Tibial nerve (tissue), 4 donors: ENCODE measurements at regions not wholly inside any gene's neighbourhood (a gene's known extent, or its start where the extent isn't known, plus 50 kb on each side); places are given as distances from the start of the nearest gene placed in this dataset.
"Not testable (repeated sequence)": the region's sequence is repeated elsewhere in the genome, so short reads cannot be mapped to it uniquely, and the experiment has no call there.

Source experiments
- CTCF ChIP-seq, 5 experiments: fragments of 200-600 bp in 3 of 5; fragments of 450-650 bp in 2 of 5; sonication (generic) in 3 of 5; IDR thresholded peaks; one replicate each; pipeline ENCODE4 v1.5.1; 2016 to 2019; ENCODE audit warnings: antibody characterized with exemption in 5 of 5, mild to moderate bottlenecking in 3 of 5, moderate library complexity in 2 of 5
- EP300 ChIP-seq, 2 donors: sonication (generic); formaldehyde crosslinking; IDR thresholded peaks; one replicate each; pipeline ENCODE4 v1.6.1; 2017; ENCODE audit warnings: antibody characterized with exemption in 2 of 2, mild to moderate bottlenecking in 1 of 2
- POLR2A ChIP-seq, 2 donors: fragments of 450-650 bp; IDR thresholded peaks; one replicate each; pipeline ENCODE4 v1.6.1; 2017; ENCODE audit warnings: antibody characterized with exemption in 2 of 2, mild to moderate bottlenecking in 2 of 2, moderate library complexity in 2 of 2

DNA sequence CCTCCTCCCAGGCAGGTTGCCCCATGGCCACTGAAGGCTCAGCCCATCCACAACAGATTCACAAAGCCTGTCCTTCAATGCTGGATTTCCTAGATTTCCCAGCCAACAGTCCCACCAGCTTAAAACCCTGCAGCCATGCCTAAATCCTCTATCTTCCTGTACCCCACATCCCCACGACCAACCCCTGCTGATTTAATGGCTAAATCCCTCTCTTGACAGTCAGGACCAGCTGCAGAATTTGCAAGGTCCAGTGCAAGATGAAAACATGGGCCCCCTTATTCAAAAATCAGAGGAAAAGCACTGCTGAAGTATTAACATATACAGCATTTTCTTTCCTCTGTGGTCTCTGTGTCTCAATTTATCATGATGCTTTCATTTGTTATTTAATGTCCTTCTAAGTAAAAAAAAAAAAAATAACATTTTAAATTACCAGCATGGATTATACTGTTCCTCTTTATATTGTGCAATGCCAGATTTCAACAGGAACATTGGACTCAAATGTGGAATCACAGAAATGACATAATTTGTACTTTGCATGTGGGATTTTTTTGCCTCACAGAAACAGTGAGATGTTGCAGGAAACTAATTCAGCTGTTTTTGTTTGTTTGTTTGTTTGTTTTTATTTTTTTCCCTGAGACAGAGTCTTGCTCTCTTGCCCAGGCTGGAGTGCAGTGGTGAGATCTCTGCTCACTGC is 63.0 kb upstream of the DRD5 start:
- not testable (repeated sequence) for TF ChIP-seq CTCF, POLR2A, EP300 (IDR thresholded peaks at IDR 0.05)
